PFSK-1 (cell line): ENCODE measurements at regions not wholly inside any gene's neighbourhood (a gene's known extent, or its start where the extent isn't known, plus 50 kb on each side); places are given as distances from the start of the nearest gene placed in this dataset.

ENCODE experiments used
- POLR2AphosphoS5 ChIP-seq: IDR thresholded peaks from 2 replicates; pipeline ENCODE4 v1.6.1; 2012; ENCODE audit warnings: low read depth, mild to moderate bottlenecking, control low read depth, low read length, moderate library complexity
- SIN3A ChIP-seq: IDR thresholded peaks from 2 replicates; pipeline ENCODE4 v1.6.1; 2012; ENCODE audit warnings: mild to moderate bottlenecking, low read length, moderate library complexity, borderline replicate concordance; ENCODE audit not compliant: insufficient read depth
- TAF1 ChIP-seq: IDR thresholded peaks from 2 replicates; pipeline ENCODE4 v1.6.1; 2012; ENCODE audit warnings: low read length, control low read depth, borderline replicate concordance; ENCODE audit not compliant: insufficient read depth
- TF ChIP-seq, protein P1 (sequence below), 2 experiments: IDR thresholded peaks; 2 replicates each; pipeline versions ENCODE4 v1.6.1 to v1.8.0; 2011 to 2012; ENCODE audit warnings: low read depth in 2 of 2, low read length in 2 of 2, control low read depth in 1 of 2, inconsistent platforms in 1 of 2, mild to moderate bottlenecking in 1 of 2, moderate library complexity in 1 of 2; ENCODE audit not compliant: insufficient read depth in 1 of 2

DNA sequence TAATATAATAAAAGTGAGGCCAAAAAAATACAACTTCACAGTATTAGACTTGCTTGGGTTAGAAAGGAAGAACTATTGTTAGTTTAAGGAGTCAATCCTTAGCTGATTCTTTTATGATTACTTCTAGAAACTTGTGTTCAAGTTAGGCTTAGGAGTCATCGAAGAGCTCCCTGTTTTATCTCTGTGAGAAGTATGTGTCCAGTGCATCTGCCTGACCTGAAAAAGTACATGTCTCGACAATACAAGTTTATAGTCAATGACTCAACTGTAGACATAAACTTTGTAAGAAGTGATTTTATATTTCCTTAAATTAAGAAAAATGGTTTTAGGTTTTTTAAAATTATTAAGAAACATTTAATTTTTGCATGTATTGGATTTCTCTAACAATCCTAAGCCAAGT is 571.2 kb downstream of the ZEB2 start:
- TF ChIP-seq TAF1 (no peak), POLR2AphosphoS5 (no peak), SIN3A (no peak)
- TF ChIP-seq, protein P1, sequence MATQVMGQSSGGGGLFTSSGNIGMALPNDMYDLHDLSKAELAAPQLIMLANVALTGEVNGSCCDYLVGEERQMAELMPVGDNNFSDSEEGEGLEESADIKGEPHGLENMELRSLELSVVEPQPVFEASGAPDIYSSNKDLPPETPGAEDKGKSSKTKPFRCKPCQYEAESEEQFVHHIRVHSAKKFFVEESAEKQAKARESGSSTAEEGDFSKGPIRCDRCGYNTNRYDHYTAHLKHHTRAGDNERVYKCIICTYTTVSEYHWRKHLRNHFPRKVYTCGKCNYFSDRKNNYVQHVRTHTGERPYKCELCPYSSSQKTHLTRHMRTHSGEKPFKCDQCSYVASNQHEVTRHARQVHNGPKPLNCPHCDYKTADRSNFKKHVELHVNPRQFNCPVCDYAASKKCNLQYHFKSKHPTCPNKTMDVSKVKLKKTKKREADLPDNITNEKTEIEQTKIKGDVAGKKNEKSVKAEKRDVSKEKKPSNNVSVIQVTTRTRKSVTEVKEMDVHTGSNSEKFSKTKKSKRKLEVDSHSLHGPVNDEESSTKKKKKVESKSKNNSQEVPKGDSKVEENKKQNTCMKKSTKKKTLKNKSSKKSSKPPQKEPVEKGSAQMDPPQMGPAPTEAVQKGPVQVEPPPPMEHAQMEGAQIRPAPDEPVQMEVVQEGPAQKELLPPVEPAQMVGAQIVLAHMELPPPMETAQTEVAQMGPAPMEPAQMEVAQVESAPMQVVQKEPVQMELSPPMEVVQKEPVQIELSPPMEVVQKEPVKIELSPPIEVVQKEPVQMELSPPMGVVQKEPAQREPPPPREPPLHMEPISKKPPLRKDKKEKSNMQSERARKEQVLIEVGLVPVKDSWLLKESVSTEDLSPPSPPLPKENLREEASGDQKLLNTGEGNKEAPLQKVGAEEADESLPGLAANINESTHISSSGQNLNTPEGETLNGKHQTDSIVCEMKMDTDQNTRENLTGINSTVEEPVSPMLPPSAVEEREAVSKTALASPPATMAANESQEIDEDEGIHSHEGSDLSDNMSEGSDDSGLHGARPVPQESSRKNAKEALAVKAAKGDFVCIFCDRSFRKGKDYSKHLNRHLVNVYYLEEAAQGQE (IDR thresholded peaks at IDR 0.05; ENCODE audit: insufficient read depth in 1 of 2, low read depth in 2 of 2, low read length in 2 of 2) = no peak
